ENCODE measurements at regions not wholly inside any gene's neighbourhood (a gene's known extent, or its start where the extent isn't known, plus 50 kb on each side); places are given as distances from the start of the nearest gene placed in this dataset.

GRCh38 chr4:166162327-166162726 lies 289.3 kb downstream of the TLL1 start:
- no peaks in the 10 kb centered on the region for H3K79me2 ChIP-seq (ENCODE audit: control insufficient read depth, insufficient read depth, low read length)
- BruUV-seq (replicated peaks), result no TSS peak
- no peak overlapping the region for H2AFZ ChIP-seq (ENCODE audit: low read depth, low read length)
- no peak for ATAC-seq
- no peaks in the 10 kb centered on the region for H4K20me1 ChIP-seq (replicated peaks; ENCODE audit: control insufficient read depth, insufficient read depth, low read length)
- H3K4me3 ChIP-seq, result no peak overlapping the region
- intact Hi-C loops (cut with micrococcal nuclease) (no loop called here), in situ Hi-C loops (cut with MboI) (no loop called here)
- no peaks in the 10 kb centered on the region for H3K36me3 ChIP-seq (ENCODE audit: control insufficient read depth, insufficient read depth, low read length)
- FAIRE-seq, result no peak
- TF ChIP-seq PTRF (tag; IDR thresholded peaks at IDR 0.05) (no peak), CBX3 (IDR thresholded peaks at IDR 0.05; ENCODE audit: borderline replicate concordance in 1 of 2, low read length in 2 of 2) (no peak)
- WGBS (ENCODE audit: insufficient coverage, low coverage, missing lambda C conversion rate), result 0% methylated on average over 4 of the region's 4 CpGs
- H3K27me3 ChIP-seq (ENCODE audit: control insufficient read depth in 2 of 2, insufficient read depth in 2 of 2, low read length in 2 of 2), result no peaks in the 10 kb centered on the region
- DNase-seq (ENCODE audit: extremely low read depth in 1 of 4, low spot score in 3 of 4), result no peak
- H3K9me3 ChIP-seq (replicated peaks; ENCODE audit: control insufficient read depth, insufficient read depth, low read depth, low read length), result no peaks in the 10 kb centered on the region
- H3K4me1 ChIP-seq (replicated peaks in 1 of 2; ENCODE audit: control insufficient read depth in 2 of 2, insufficient read depth in 2 of 2, low read length in 2 of 2), result no peaks in the 10 kb centered on the region
- H3K4me2 ChIP-seq (ENCODE audit: insufficient read depth, low read length), result no peak overlapping the region
- H3K9me1 ChIP-seq (ENCODE audit: control insufficient read depth, insufficient read depth, low read length), result no peaks in the 10 kb centered on the region
- POLR2A ChIA-PET, result no interaction called here
- no peak overlapping the region for H3K9ac ChIP-seq (ENCODE audit: insufficient read depth in 1 of 2, low read depth in 2 of 2, low read length in 2 of 2)
- H3K27ac ChIP-seq (ENCODE audit: extremely low read depth, low read depth, low read length), result no peak overlapping the region
- CTCF ChIA-PET (ENCODE audit: low intra/inter-chr PET ratio), result no interaction called here

GRCh38 chr4:166165829-166166420 lies 292.9 kb downstream of the TLL1 start:
- no peaks in the 10 kb centered on the region for H3K9me3 ChIP-seq (replicated peaks; ENCODE audit: control insufficient read depth, insufficient read depth, low read depth, low read length)
- no peaks in the 10 kb centered on the region for H3K79me2 ChIP-seq (ENCODE audit: control insufficient read depth, insufficient read depth, low read length)
- peak; percentile 34 to 65 (median 39) for DNase-seq (ENCODE audit: extremely low read depth in 1 of 4, low spot score in 3 of 4)
- H3K9ac ChIP-seq (ENCODE audit: insufficient read depth in 1 of 2, low read depth in 2 of 2, low read length in 2 of 2), result no peak overlapping the region
- no peaks in the 10 kb centered on the region for H3K9me1 ChIP-seq (ENCODE audit: control insufficient read depth, insufficient read depth, low read length)
- no peaks in the 10 kb centered on the region for H3K4me1 ChIP-seq (replicated peaks in 1 of 2; ENCODE audit: control insufficient read depth in 2 of 2, insufficient read depth in 2 of 2, low read length in 2 of 2)
- no TSS peak for BruUV-seq (replicated peaks)
- peak; percentile 86 for ATAC-seq
- H3K4me3 ChIP-seq, result no peak overlapping the region
- CTCF ChIA-PET (ENCODE audit: low intra/inter-chr PET ratio), result interaction anchor here (0.5 kb wide), 1 partner anchor 677 kb away, joined by 3 read pairs; no protein-coding TSS in a partner anchor
- POLR2A ChIA-PET, result interaction anchor here (0.6 kb wide), 1 partner anchor 743 kb away, joined by 3 read pairs; no protein-coding TSS in a partner anchor
- no peaks in the 10 kb centered on the region for H3K36me3 ChIP-seq (ENCODE audit: control insufficient read depth, insufficient read depth, low read length)
- under 1% methylated on average over 7 of the region's 7 CpGs for WGBS (ENCODE audit: insufficient coverage, low coverage, missing lambda C conversion rate)
- no peaks in the 10 kb centered on the region for H3K27me3 ChIP-seq (ENCODE audit: control insufficient read depth in 2 of 2, insufficient read depth in 2 of 2, low read length in 2 of 2)
- no peak overlapping the region for H3K4me2 ChIP-seq (ENCODE audit: insufficient read depth, low read length)
- no peaks in the 10 kb centered on the region for H4K20me1 ChIP-seq (replicated peaks; ENCODE audit: control insufficient read depth, insufficient read depth, low read length)
- peak; percentile 80 for FAIRE-seq
- intact Hi-C loops (cut with micrococcal nuclease) (loop anchor here (1.0 to 5.0 kb wide), 2 partner anchors 1456 to 1911 kb away; no protein-coding TSS in a partner anchor), in situ Hi-C loops (cut with MboI) (no loop called here)
- no peak overlapping the region for H3K27ac ChIP-seq (ENCODE audit: extremely low read depth, low read depth, low read length)
- no peak overlapping the region for H2AFZ ChIP-seq (ENCODE audit: low read depth, low read length)
- TF ChIP-seq JUN (IDR thresholded peaks at IDR 0.05; ENCODE audit: borderline replicate concordance, low read depth, low read length) (peak; percentile 56; the same call in 1 of the 2 replicates), JUN (CRISPR knock-in tag; IDR thresholded peaks at IDR 0.05; ENCODE audit: borderline replicate concordance) (no peak), ATF7 (IDR thresholded peaks at IDR 0.05) (peak; percentile 92), ATF1 (CRISPR knock-in tag; IDR thresholded peaks at IDR 0.05) (no peak), ATF1 (tag; IDR thresholded peaks at IDR 0.05) (peak; percentile 38; the same call in 1 of the 2 replicates), JUND (IDR thresholded peaks at IDR 0.05; ENCODE audit: borderline replicate concordance, low read depth, low read length) (peak; percentile 88), JUND (tag; IDR thresholded peaks at IDR 0.05; ENCODE audit: borderline replicate concordance, low read depth, low read length) (peak; percentile 86), ETS1 (conservative IDR thresholded peaks at IDR 0.05; ENCODE audit: control insufficient read depth, low read depth, low read length) (no peak), DEAF1 (CRISPR knock-in tag; IDR thresholded peaks at IDR 0.05) (peak; percentile 45)
